GM12878 (cell line): ENCODE measurements at regions not wholly inside any gene's neighbourhood (a gene's known extent, or its start where the extent isn't known, plus 50 kb on each side); places are given as distances from the start of the nearest gene placed in this dataset.

Source experiments
- ATAC-seq: fragments of 200-7000 bp; cut with Tn5 transposase; 3 replicates; pipeline ENCODE4 v1.9.1; 2020; ENCODE audit warnings: mild to moderate bottlenecking, moderate library complexity
- BruUV-seq: library from RNA; stranded (reverse); fragments of 400-500 nt; replicated peaks from 2 replicates; lab custom pipeline; 2021; lab: Mats Ljungman, UMichigan
- CTCF ChIA-PET: fragments of 300-600 bp; sonication (Branson Sonifier 250); formaldehyde crosslinking; extraction: SDS; loops from one replicate; lab custom pipeline; 2021; ENCODE audit warnings: inconsistent platforms; lab: Yijun Ruan, JAX
- POLR2A ChIA-PET: fragments of 350-600 bp; formaldehyde crosslinking; extraction: SDS; loops from one replicate; lab custom pipeline; 2021; ENCODE audit warnings: inconsistent platforms; lab: Charles Lee
- RAD21 ChIA-PET: fragments of 300-600 bp; sonication (Branson Sonifier 250); formaldehyde crosslinking; loops from one replicate; lab custom pipeline; 2023; ENCODE audit warnings: antibody characterized with exemption; ENCODE audit not compliant: unreplicated experiment; lab: Charles Lee
- SMC1A ChIA-PET: fragments of 300-600 bp; sonication (Branson Sonifier 250); formaldehyde crosslinking; loops from one replicate; lab custom pipeline; 2023; ENCODE audit not compliant: unreplicated experiment, uncharacterized antibody; lab: Charles Lee
- DNase-seq: peaks from one replicate; pipeline ENCODE4 v3.0.0-alpha.2; 2011; ENCODE audit warnings: low read depth, low spot score
- FAIRE-seq: peaks from 3 replicates; lab custom pipeline; 2011; peaks lifted over from hg19 to GRCh38; lab: Jason Lieb, UNC
- H2AFZ ChIP-seq: 2 replicates; pipeline ENCODE4 v1.6.0; 2011; ENCODE audit warnings: low read depth, low read length, control low read depth; ENCODE audit not compliant: control insufficient read depth
- H3K27ac ChIP-seq: 2 replicates; pipeline ENCODE4 v1.5.1; 2011; ENCODE audit warnings: control low read depth; ENCODE audit not compliant: control insufficient read depth, insufficient read depth
- H3K27me3 ChIP-seq, 2 experiments: replicated peaks in 1 of 2; 2 replicates each; pipeline versions ENCODE4 v1.6.0 to v1.6.1; 2011; ENCODE audit warnings: low read length in 1 of 2; ENCODE audit not compliant: control insufficient read depth in 2 of 2, insufficient read depth in 2 of 2
- H3K36me3 ChIP-seq, 2 experiments: 2 replicates each; pipeline ENCODE4 v1.5.1; 2011; ENCODE audit warnings: low read length in 1 of 2; ENCODE audit not compliant: control insufficient read depth in 2 of 2, insufficient read depth in 2 of 2
- H3K4me1 ChIP-seq: 2 replicates; pipeline ENCODE4 v1.6.1; 2011; ENCODE audit warnings: mild to moderate bottlenecking, low read length, moderate library complexity, mixed read lengths; ENCODE audit not compliant: control insufficient read depth, insufficient read depth
- H3K4me2 ChIP-seq: 2 replicates; pipeline ENCODE4 v1.6.0; 2011; ENCODE audit warnings: control low read depth; ENCODE audit not compliant: control insufficient read depth, insufficient read depth
- H3K4me3 ChIP-seq: fragments of 200-600 bp; sonication (generic); 2 replicates; pipeline ENCODE4 v1.5.1; 2016
- H3K79me2 ChIP-seq: 2 replicates; pipeline ENCODE4 v1.6.0; 2011; ENCODE audit warnings: low read length; ENCODE audit not compliant: control insufficient read depth, insufficient read depth
- H3K9ac ChIP-seq: 2 replicates; pipeline ENCODE4 v1.8.0; 2011; ENCODE audit warnings: low read length, control low read depth, mixed read lengths; ENCODE audit not compliant: control insufficient read depth, insufficient read depth
- H3K9me3 ChIP-seq: replicated peaks from 3 replicates; pipeline ENCODE4 v1.5.1; 2011; ENCODE audit warnings: mild to moderate bottlenecking, low read length; ENCODE audit not compliant: control insufficient read depth, insufficient read depth
- H4K20me1 ChIP-seq: 2 replicates; pipeline ENCODE4 v1.6.0; 2011; ENCODE audit not compliant: control insufficient read depth, insufficient read depth
- BMI1 ChIP-seq: fragments of 450-650 bp; IDR thresholded peaks from 2 replicates; pipeline ENCODE4 v1.6.1; 2016; ENCODE audit warnings: mild to moderate bottlenecking, moderate library complexity, borderline replicate concordance
- CBFB ChIP-seq: IDR thresholded peaks from 2 replicates; pipeline ENCODE4 v1.6.1; 2016; ENCODE audit warnings: antibody characterized with exemption, low read depth
- DPF2 ChIP-seq: fragments of 450-650 bp; IDR thresholded peaks from 2 replicates; pipeline ENCODE4 v1.6.1; 2017; ENCODE audit warnings: mild to moderate bottlenecking
- EGR1 ChIP-seq, 2 experiments: IDR thresholded peaks; 1 replicate in 1 of 2; 2 replicates in 1 of 2; pipeline ENCODE4 v1.6.1; 2011 to 2012; ENCODE audit warnings: low read depth in 2 of 2, low read length in 2 of 2, borderline replicate concordance in 1 of 2, mild to moderate bottlenecking in 1 of 2, moderate library complexity in 1 of 2
- ELK1 ChIP-seq: IDR thresholded peaks from 2 replicates; pipeline ENCODE4 v1.6.1; 2012; ENCODE audit warnings: low read depth, low read length, improper control_type of control experiment
- RAD21 ChIP-seq: IDR thresholded peaks from 2 replicates; pipeline ENCODE4 v1.6.1; 2011; ENCODE audit warnings: mild to moderate bottlenecking, low read depth, low read length, moderate library complexity; ENCODE audit not compliant: insufficient read depth
- RB1 ChIP-seq: fragments of 450-650 bp; formaldehyde crosslinking; IDR thresholded peaks from 2 replicates; pipeline ENCODE4 v1.6.1; 2017; ENCODE audit warnings: mild to moderate bottlenecking, borderline replicate concordance
- RBBP5 ChIP-seq: fragments of 200-600 bp; sonication (generic); conservative IDR thresholded peaks from 2 replicates; pipeline ENCODE4 v1.6.1; 2016
- SMAD1 ChIP-seq: fragments of 450-650 bp; IDR thresholded peaks from 2 replicates; pipeline ENCODE4 v1.6.1; 2018; ENCODE audit warnings: mild to moderate bottlenecking, low read depth; ENCODE audit not compliant: partially characterized antibody
- ZNF687 ChIP-seq: fragments of 450-650 bp; IDR thresholded peaks from 2 replicates; pipeline ENCODE4 v1.6.1; 2017; ENCODE audit warnings: mild to moderate bottlenecking, moderate library complexity
- ZSCAN29 ChIP-seq: fragments of 450-650 bp; IDR thresholded peaks from 2 replicates; pipeline ENCODE4 v1.6.1; 2017; ENCODE audit warnings: mild to moderate bottlenecking, moderate library complexity
- ZZZ3 ChIP-seq: IDR thresholded peaks from 2 replicates; pipeline ENCODE4 v1.6.1; 2011; ENCODE audit warnings: low read depth; ENCODE audit not compliant: control insufficient read depth, insufficient read length
- WGBS: methylation state at CpG from one replicate; pipeline ENCODE4 v1.1.6; 2016; ENCODE audit warnings: low lambda C conversion rate; ENCODE audit not compliant: insufficient replicate concordance, insufficient coverage; ENCODE audit errors: missing lambda C conversion rate; 5-methylcytosine and 5-hydroxymethylcytosine counted together
- in situ Hi-C: fragments of 300-500 bp; cut with MboI; formaldehyde crosslinking; loops from 9 replicates; pipeline ENCODE4 v1.14.3; 2018; ENCODE audit warnings: mixed read lengths
- intact Hi-C: fragments of 100-400 bp; cut with micrococcal nuclease; formaldehyde crosslinking; loops from one replicate; pipeline ENCODE4 v1.14.2; 2022; ENCODE audit not compliant: unreplicated experiment

DNA sequence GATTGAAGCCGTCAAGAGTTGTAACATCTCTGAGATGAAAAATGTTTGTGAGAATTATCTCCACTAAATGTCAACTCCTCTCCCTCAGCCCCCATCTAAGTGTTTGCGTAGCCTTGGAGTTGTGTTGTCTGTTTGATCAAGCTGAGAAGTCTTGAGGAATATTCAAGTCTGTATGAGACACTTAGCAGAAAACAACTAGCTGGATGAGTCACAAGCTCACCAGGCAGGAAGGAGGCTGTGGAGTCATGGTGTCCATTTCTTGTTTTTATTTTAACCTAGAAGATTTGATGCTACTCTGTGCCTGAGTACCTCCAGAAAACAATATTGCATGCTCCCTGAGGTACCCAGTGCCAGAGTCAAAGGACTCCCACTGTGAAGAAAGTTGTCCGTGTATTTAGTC, 211.6 kb upstream of the PLXNA2 start (continued):
- no peak for TF ChIP-seq ELK1

DNA sequence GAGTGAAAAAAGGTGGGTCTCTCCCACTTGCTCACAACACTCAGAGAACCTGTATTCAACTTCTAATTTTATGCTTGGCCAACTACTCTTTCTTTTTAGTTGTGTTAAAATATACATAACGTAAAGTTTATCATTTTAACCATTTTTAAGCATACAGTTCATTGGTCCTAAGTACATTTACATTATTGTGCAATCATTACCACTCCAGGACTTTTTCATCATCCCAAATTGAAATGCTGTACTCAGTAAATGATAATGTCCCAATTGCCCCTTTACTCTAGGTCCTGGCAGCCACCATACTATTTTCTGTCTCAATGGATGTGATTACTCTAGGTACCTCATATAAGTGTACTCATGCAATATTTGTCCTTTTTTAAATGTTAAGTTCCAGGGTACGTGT, 212.3 kb upstream of the PLXNA2 start:
- POLR2A ChIA-PET: no interaction called here
- SMC1A ChIA-PET: no interaction called here

More for the DNA sequence above, 212.3 kb upstream of the PLXNA2 start:
- Histone ChIP-seq H3K79me2 (no peaks in the 10 kb centered on the region), H3K27ac (no peak overlapping the region), H3K4me3 (no peak overlapping the region), H4K20me1 (no peaks in the 10 kb centered on the region)
- TF ChIP-seq ZNF687 (no peak), ZSCAN29 (no peak), CBFB (no peak), RAD21 (no peak), DPF2 (no peak), SMAD1 (no peak), ZZZ3 (no peak), RBBP5 (no peak), EGR1 (IDR thresholded peaks at IDR 0.05; ENCODE audit: borderline replicate concordance in 1 of 2, low read depth in 2 of 2, low read length in 2 of 2) (no peak), RB1 (no peak), BMI1 (no peak)
- TF ChIP-seq, all 136 proteins: peak for 0
- Histone ChIP-seq H3K4me2 (no peak overlapping the region), H2AFZ (no peak overlapping the region), H3K9ac (no peak overlapping the region), H3K9me3 (no peaks in the 10 kb centered on the region), H3K4me1 (no peaks in the 10 kb centered on the region), H3K27me3 (no peaks in the 10 kb centered on the region), H3K36me3 (no peaks in the 10 kb centered on the region)
- no TSS peak for BruUV-seq
- intact Hi-C loops: no loop called here
- in situ Hi-C loops: no loop called here
- 24% methylated on average over 2 of the region's 2 CpGs for WGBS
- ATAC-seq (no peak), DNase-seq (no peak), FAIRE-seq (no peak)
- CTCF ChIA-PET: no interaction called here
- RAD21 ChIA-PET: no interaction called here
